AG04450 (cell line): ENCODE measurements at regions not wholly inside any gene's neighbourhood (a gene's known extent, or its start where the extent isn't known, plus 50 kb on each side); places are given as distances from the start of the nearest gene placed in this dataset.

ENCODE experiments used
- CTCF ChIA-PET: fragments of 300-600, 350-600 bp; formaldehyde crosslinking; extraction: SDS; loops from one replicate; lab custom pipeline; 2022; ENCODE audit warnings: antibody characterized with exemption, inconsistent platforms; lab: Charles Lee
- POLR2A ChIA-PET: fragments of 350-600 bp; formaldehyde crosslinking; extraction: SDS; loops from one replicate; lab custom pipeline; 2021; ENCODE audit warnings: antibody characterized with exemption, inconsistent platforms; lab: Yijun Ruan, JAX
- DNase-seq: peaks from one replicate; pipeline ENCODE4 v3.0.0-alpha.2; 2011; ENCODE audit warnings: low read depth, low spot score
- H3K27ac ChIP-seq: one replicate; pipeline ENCODE4 v1.5.1; 2012; ENCODE audit warnings: low read depth, low read length, control low read depth
- H3K27me3 ChIP-seq: one replicate; pipeline ENCODE4 v1.6.0; 2012; ENCODE audit warnings: low read length; ENCODE audit not compliant: control insufficient read depth, insufficient read depth
- H3K4me3 ChIP-seq: 2 replicates; pipeline ENCODE4 v1.5.1; 2011; ENCODE audit warnings: mild to moderate bottlenecking, low read depth, low read length, control low read depth
- H3K9me3 ChIP-seq: 2 replicates; pipeline ENCODE4 v1.5.1; 2012; ENCODE audit warnings: low read length; ENCODE audit not compliant: control insufficient read depth, insufficient read depth
- CTCF ChIP-seq: IDR thresholded peaks from 2 replicates; pipeline ENCODE4 v1.5.1; 2011; ENCODE audit warnings: low read depth, low read length, control low read depth, inconsistent platforms

GRCh38 chr4:63898961-63899360 lies 510.3 kb downstream of the TECRL start:
- DNase-seq = no peak
- CTCF ChIA-PET = interaction anchor here (0.6 kb wide), 1 partner anchor 203 kb away, joined by 3 read pairs; no protein-coding TSS in a partner anchor
- no peak overlapping the region for H3K4me3 ChIP-seq
- no peak for TF ChIP-seq CTCF
- H3K27ac ChIP-seq = no peak overlapping the region
- POLR2A ChIA-PET = no interaction called here
- H3K9me3 ChIP-seq = peaks cover 7% of the 10 kb centered on the region
- no peaks in the 10 kb centered on the region for H3K27me3 ChIP-seq

DNA sequence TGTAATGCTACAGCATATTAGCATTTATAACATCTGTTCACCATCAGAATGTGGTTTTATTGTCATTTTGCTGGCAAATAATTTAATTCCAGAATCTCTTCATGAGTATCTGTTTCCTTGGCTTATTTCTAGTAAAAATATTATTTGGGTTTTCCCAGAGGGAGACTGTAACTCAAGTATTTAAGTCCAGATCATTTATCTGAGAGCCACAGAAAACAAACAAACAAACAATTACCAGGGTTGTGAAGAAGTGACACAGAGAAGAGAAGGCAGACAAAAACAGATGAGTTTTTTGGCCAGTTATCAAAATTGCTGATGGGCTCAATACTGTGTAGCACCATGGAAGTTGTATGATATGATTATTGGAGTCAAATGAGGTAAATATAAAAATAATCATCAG lies 515.1 kb downstream of the TECRL start:
- ChIA-PET POLR2A (no interaction called here), CTCF (no interaction called here)
- H3K9me3 ChIP-seq = peaks cover 7% of the 10 kb centered on the region; the same call in 1 of the 2 replicates
- H3K4me3 ChIP-seq = no peak overlapping the region
- no peak for DNase-seq
- H3K27me3 ChIP-seq = no peaks in the 10 kb centered on the region
- no peak for TF ChIP-seq CTCF
- H3K27ac ChIP-seq = no peak overlapping the region

GRCh38 chr4:63869370-63869769 lies 539.9 kb downstream of the TECRL start:
- peaks cover 4% of the 10 kb centered on the region; the same call in 1 of the 2 replicates for H3K9me3 ChIP-seq
- no peak overlapping the region for H3K4me3 ChIP-seq
- no peaks in the 10 kb centered on the region for H3K27me3 ChIP-seq
- no peak for DNase-seq
- ChIA-PET CTCF (no interaction called here), POLR2A (no interaction called here)
- H3K27ac ChIP-seq = no peak overlapping the region
- no peak for TF ChIP-seq CTCF

DNA sequence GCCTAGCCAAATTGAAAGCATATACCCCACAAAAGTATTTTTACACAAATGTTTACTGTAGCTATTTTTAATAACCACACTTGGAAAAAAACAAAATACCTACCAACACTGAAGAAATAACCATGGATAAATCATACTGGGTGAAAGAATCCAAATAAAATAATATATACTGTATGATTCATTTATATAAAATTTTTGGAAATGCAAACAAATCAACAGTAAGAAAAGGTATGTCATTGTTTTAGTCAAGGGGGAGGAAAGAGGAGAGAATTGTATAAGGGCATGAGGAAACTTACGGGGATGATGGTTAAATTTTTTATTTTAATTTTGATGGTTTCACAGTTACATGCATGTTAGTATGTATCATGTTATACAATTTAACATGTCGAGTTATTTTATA lies 557.8 kb downstream of the TECRL start:
- ChIA-PET POLR2A (no interaction called here), CTCF (no interaction called here)
- TF ChIP-seq CTCF = no peak
- Histone ChIP-seq H3K27ac (no peak overlapping the region), H3K4me3 (no peak overlapping the region), H3K9me3 (no peaks in the 10 kb centered on the region; the same call in 1 of the 2 replicates), H3K27me3 (no peaks in the 10 kb centered on the region)
- no peak for DNase-seq

DNA sequence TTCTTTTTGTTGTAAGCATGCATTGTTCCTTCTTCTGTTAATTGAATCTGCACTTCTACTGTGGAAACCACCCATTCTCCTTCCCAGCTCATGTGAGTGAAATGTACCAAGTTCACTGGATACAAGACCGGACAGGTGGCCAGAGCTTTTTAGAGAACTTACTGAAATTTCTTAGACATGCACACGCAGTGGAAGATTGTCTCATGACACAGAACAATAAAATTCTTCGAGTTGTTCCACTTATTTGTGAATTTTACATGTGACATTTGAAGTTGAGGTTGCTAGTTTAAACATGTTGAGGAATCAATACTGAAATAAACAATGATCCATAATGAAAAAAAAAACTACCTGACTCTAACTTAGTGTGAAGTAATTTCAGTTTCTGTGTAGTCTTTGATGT lies 568.0 kb downstream of the TECRL start:
- ChIA-PET POLR2A (no interaction called here), CTCF (no interaction called here)
- peaks cover 10% of the 10 kb centered on the region; the same call in 1 of the 2 replicates for H3K9me3 ChIP-seq
- H3K27ac ChIP-seq = no peak overlapping the region
- DNase-seq = no peak
- no peak overlapping the region for H3K4me3 ChIP-seq
- TF ChIP-seq CTCF = no peak
- no peaks in the 10 kb centered on the region for H3K27me3 ChIP-seq
